Keratinocyte (primary cell): ENCODE measurements at regions not wholly inside any gene's neighbourhood (a gene's known extent, or its start where the extent isn't known, plus 50 kb on each side); places are given as distances from the start of the nearest gene placed in this dataset.

Source experiments
- DNase-seq: peaks from one replicate; pipeline ENCODE4 v3.0.0-alpha.2; 2011; ENCODE audit warnings: low read depth, missing footprints, low spot score
- FAIRE-seq: peaks from 2 replicates; lab custom pipeline; 2011; peaks lifted over from hg19 to GRCh38; lab: Jason Lieb, UNC
- H2AFZ ChIP-seq: 2 replicates; pipeline ENCODE4 v1.6.0; 2012; ENCODE audit warnings: low read length, control low read depth, inconsistent platforms; ENCODE audit not compliant: control insufficient read depth
- H3K27ac ChIP-seq: 2 replicates; pipeline ENCODE4 v1.5.1; 2011; ENCODE audit warnings: low read length; ENCODE audit not compliant: control insufficient read depth, insufficient read depth
- H3K27me3 ChIP-seq: 3 replicates; pipeline ENCODE4 v1.6.0; 2011; ENCODE audit warnings: low read length; ENCODE audit not compliant: control insufficient read depth, insufficient read depth; ENCODE audit errors: extremely low read depth
- H3K36me3 ChIP-seq, 2 experiments: 2 replicates in 1 of 2; 3 replicates in 1 of 2; pipeline ENCODE4 v1.5.1; 2011; ENCODE audit warnings: low read length in 2 of 2, mild to moderate bottlenecking in 1 of 2; ENCODE audit not compliant: control insufficient read depth in 2 of 2, insufficient read depth in 2 of 2; ENCODE audit errors: extremely low read depth in 1 of 2
- H3K4me1 ChIP-seq: 3 replicates; pipeline ENCODE4 v1.5.1; 2011; ENCODE audit warnings: low read length; ENCODE audit not compliant: control insufficient read depth, insufficient read depth; ENCODE audit errors: extremely low read depth
- H3K4me2 ChIP-seq: 3 replicates; pipeline ENCODE4 v1.6.0; 2011; ENCODE audit warnings: low read depth, low read length; ENCODE audit not compliant: control insufficient read depth, insufficient read depth; ENCODE audit errors: extremely low read depth
- H3K4me3 ChIP-seq, 3 experiments: fragments of 200-600 bp in 1 of 3; sonication (generic) in 1 of 3; 2 replicates in 2 of 3; 3 replicates in 1 of 3; pipeline ENCODE4 v1.5.1; 2011 to 2016; ENCODE audit warnings: low read length in 3 of 3, mild to moderate bottlenecking in 3 of 3, control low read depth in 2 of 3, inconsistent platforms in 1 of 3, low read depth in 1 of 3, mixed read lengths in 1 of 3, mixed run types in 1 of 3, moderate library complexity in 1 of 3; ENCODE audit not compliant: control insufficient read depth in 2 of 3, insufficient read depth in 2 of 3; ENCODE audit errors: extremely low read depth in 1 of 3
- H3K79me2 ChIP-seq: 2 replicates; pipeline ENCODE4 v1.6.0; 2012; ENCODE audit warnings: low read length; ENCODE audit not compliant: control insufficient read depth, insufficient read depth
- H3K9ac ChIP-seq: 3 replicates; pipeline ENCODE4 v1.6.0; 2011; ENCODE audit warnings: low read length; ENCODE audit not compliant: control insufficient read depth, insufficient read depth; ENCODE audit errors: extremely low read depth
- H3K9me1 ChIP-seq: 3 replicates; pipeline ENCODE4 v1.6.0; 2011; ENCODE audit warnings: low read length; ENCODE audit not compliant: control insufficient read depth, insufficient read depth; ENCODE audit errors: extremely low read depth
- H3K9me3 ChIP-seq: 2 replicates; pipeline ENCODE4 v1.5.1; 2012; ENCODE audit warnings: low read depth, low read length; ENCODE audit not compliant: control insufficient read depth
- H4K20me1 ChIP-seq: 3 replicates; pipeline ENCODE4 v1.6.0; 2011; ENCODE audit warnings: low read length; ENCODE audit not compliant: control insufficient read depth, insufficient read depth; ENCODE audit errors: extremely low read depth
- CTCF ChIP-seq, 3 experiments: IDR thresholded peaks in 1 of 3; conservative IDR thresholded peaks in 1 of 3; optimal IDR thresholded peaks in 1 of 3; 2 replicates in 2 of 3; 3 replicates in 1 of 3; pipeline versions ENCODE3 to v1.5.1; 2011; ENCODE audit warnings: low read length in 3 of 3, mild to moderate bottlenecking in 3 of 3, moderate library complexity in 2 of 3, control low read depth in 1 of 3, inconsistent platforms in 1 of 3; ENCODE audit not compliant: insufficient read depth in 2 of 3; ENCODE audit errors: extremely low read depth in 1 of 3
- EZH2 ChIP-seq: IDR thresholded peaks from one replicate; pipeline ENCODE4 v1.6.1; 2012; ENCODE audit warnings: inconsistent platforms, mild to moderate bottlenecking, low read length, moderate library complexity
- dilution Hi-C: fragments of 300-500 bp; cut with MboI; formaldehyde crosslinking; loops from one replicate; pipeline ENCODE4 v1.7.0; 2020; ENCODE audit warnings: low sequenced_read_pairs; ENCODE audit not compliant: extremely low pct_ligation_motif_present

- Histone ChIP-seq H3K27me3 (no peaks in the 10 kb centered on the region), H3K4me3 (no peak overlapping the region), H3K9me3 (no peaks in the 10 kb centered on the region), H3K27ac (no peak overlapping the region), H2AFZ (no peak overlapping the region), H4K20me1 (no peaks in the 10 kb centered on the region), H3K4me2 (no peak overlapping the region), H3K4me1 (peaks cover 3% of the 10 kb centered on the region), H3K79me2 (no peaks in the 10 kb centered on the region), H3K9ac (no peak overlapping the region), H3K9me1 (no peaks in the 10 kb centered on the region), H3K36me3 (no peaks in the 10 kb centered on the region)
- dilution Hi-C loops: no loop called here
- TF ChIP-seq CTCF (optimal IDR thresholded peaks at IDR 0.05 in 1 of 3, IDR thresholded peaks at IDR 0.05 in 1 of 3, conservative IDR thresholded peaks at IDR 0.05 in 1 of 3; ENCODE audit: extremely low read depth in 1 of 3, insufficient read depth in 2 of 3, low read length in 3 of 3) (no peak), EZH2 (no peak)
- no peak for FAIRE-seq
- no peak for DNase-seq
These were observed 587.6 kb upstream of the CDH18 start for GRCh38 chr5:20575571-20575970.

GRCh38 chr5:20574576-20574975 lies 586.6 kb upstream of the CDH18 start:
- no peaks in the 10 kb centered on the region for H3K27me3 ChIP-seq
- H3K9me3 ChIP-seq: no peaks in the 10 kb centered on the region
- H3K36me3 ChIP-seq: no peaks in the 10 kb centered on the region
- dilution Hi-C loops: no loop called here
- H3K4me2 ChIP-seq: no peak overlapping the region
- no peaks in the 10 kb centered on the region for H3K9me1 ChIP-seq
- no peak overlapping the region for H3K9ac ChIP-seq
- no peak for FAIRE-seq
- TF ChIP-seq EZH2 (no peak), CTCF (optimal IDR thresholded peaks at IDR 0.05 in 1 of 3, IDR thresholded peaks at IDR 0.05 in 1 of 3, conservative IDR thresholded peaks at IDR 0.05 in 1 of 3; ENCODE audit: extremely low read depth in 1 of 3, insufficient read depth in 2 of 3, low read length in 3 of 3) (no peak)
- DNase-seq: no peak
- no peaks in the 10 kb centered on the region for H4K20me1 ChIP-seq
- H3K4me3 ChIP-seq: no peak overlapping the region
- H3K27ac ChIP-seq: no peak overlapping the region
- no peak overlapping the region for H2AFZ ChIP-seq
- peaks cover 3% of the 10 kb centered on the region for H3K4me1 ChIP-seq
- H3K79me2 ChIP-seq: no peaks in the 10 kb centered on the region
